ENCODE measurements at regions not wholly inside any gene's neighbourhood (a gene's known extent, or its start where the extent isn't known, plus 50 kb on each side); places are given as distances from the start of the nearest gene placed in this dataset.

DNA sequence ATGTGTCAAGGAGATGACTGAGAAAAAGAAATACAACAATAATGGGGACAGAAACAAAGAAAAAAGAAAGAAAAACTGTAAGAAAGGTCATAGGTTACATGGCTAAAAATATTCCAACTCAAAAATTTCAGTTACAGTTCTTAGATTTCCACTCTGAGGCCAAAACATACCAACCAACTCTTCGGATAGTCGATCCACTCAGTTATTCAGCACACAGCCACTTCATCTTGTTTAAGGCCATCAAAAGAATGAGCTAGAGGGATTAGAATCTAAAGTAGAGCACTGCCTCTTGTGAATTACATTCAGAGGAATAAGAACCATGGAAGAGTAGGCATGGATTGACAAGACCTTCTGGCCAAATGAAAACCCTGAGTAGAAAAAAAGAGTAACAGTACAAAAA lies 277.0 kb downstream of the MRPL39 start:
- Histone ChIP-seq H3K27ac (ENCODE audit: low read depth, low read length) (no peak overlapping the region), H3K27me3 (ENCODE audit: insufficient read depth, low read length) (no peaks in the 10 kb centered on the region), H3K4me3 (ENCODE audit: insufficient read depth, low read depth, low read length) (no peak overlapping the region), H2AFZ (ENCODE audit: low read depth, low read length) (no peak overlapping the region), H3K9me3 (ENCODE audit: insufficient read depth, low read depth, low read length) (no peaks in the 10 kb centered on the region), H3K36me3 (ENCODE audit: insufficient read depth, low read length) (no peaks in the 10 kb centered on the region), H3K4me2 (ENCODE audit: low read length) (no peak overlapping the region), H3K79me2 (ENCODE audit: insufficient read depth, low read length) (no peaks in the 10 kb centered on the region), H3K4me1 (ENCODE audit: insufficient read depth, low read length) (peaks cover 5% of the 10 kb centered on the region), H3K9ac (ENCODE audit: low read length) (no peak overlapping the region), H4K20me1 (ENCODE audit: insufficient read depth, low read length) (no peaks in the 10 kb centered on the region)
- H3K4me1 Mint-ChIP-seq (ENCODE audit: low read depth, unreplicated experiment), result peaks cover 2% of the 10 kb centered on the region
- no peak overlapping the region for H3K4me3 Mint-ChIP-seq (ENCODE audit: unreplicated experiment)
- DNase-seq (ENCODE audit: low read depth), result no peak
- H3K27ac Mint-ChIP-seq (ENCODE audit: unreplicated experiment), result no peak overlapping the region
- no peak for FAIRE-seq
- no peaks in the 10 kb centered on the region for H3K36me3 Mint-ChIP-seq (ENCODE audit: low read depth, unreplicated experiment)
- no peaks in the 10 kb centered on the region for H3K27me3 Mint-ChIP-seq (ENCODE audit: low read depth, unreplicated experiment)
- H3K9me3 Mint-ChIP-seq (ENCODE audit: unreplicated experiment), result no peaks in the 10 kb centered on the region
- no peak for TF ChIP-seq EZH2 (IDR thresholded peaks at IDR 0.05; ENCODE audit: insufficient read depth, low read length)
- TF ChIP-seq, protein P1, sequence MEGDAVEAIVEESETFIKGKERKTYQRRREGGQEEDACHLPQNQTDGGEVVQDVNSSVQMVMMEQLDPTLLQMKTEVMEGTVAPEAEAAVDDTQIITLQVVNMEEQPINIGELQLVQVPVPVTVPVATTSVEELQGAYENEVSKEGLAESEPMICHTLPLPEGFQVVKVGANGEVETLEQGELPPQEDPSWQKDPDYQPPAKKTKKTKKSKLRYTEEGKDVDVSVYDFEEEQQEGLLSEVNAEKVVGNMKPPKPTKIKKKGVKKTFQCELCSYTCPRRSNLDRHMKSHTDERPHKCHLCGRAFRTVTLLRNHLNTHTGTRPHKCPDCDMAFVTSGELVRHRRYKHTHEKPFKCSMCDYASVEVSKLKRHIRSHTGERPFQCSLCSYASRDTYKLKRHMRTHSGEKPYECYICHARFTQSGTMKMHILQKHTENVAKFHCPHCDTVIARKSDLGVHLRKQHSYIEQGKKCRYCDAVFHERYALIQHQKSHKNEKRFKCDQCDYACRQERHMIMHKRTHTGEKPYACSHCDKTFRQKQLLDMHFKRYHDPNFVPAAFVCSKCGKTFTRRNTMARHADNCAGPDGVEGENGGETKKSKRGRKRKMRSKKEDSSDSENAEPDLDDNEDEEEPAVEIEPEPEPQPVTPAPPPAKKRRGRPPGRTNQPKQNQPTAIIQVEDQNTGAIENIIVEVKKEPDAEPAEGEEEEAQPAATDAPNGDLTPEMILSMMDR (IDR thresholded peaks at IDR 0.05; ENCODE audit: insufficient read depth, low read depth, low read length), result no peak

DNA sequence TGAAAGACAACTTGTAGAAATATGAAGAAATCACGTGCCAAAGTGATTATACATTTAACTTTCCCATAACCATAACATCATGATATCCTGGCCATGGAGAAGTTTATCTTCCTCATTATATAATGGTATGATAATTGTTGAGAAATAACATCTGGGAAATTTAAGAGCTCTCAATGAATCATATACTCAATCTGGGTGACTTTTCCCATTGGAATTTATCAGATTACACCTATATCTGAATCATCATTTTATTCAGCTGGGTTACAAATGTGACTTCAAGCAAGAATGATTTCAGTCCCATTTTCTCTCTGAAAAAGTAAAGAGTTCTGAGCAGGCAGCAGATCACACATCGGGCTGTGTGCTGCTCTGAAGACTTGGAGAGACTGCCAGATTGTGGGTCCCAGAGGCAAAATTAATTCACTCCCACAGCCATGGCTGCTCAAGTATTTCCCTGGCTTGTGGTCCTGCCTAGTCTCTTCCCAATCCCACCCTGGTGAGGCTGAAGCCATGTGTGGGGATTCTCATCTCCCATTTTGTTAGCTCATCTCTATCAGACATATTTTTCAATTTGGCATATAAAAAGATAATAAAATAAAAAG lies 278.0 kb downstream of the MRPL39 start:
- Histone ChIP-seq H3K4me2 (ENCODE audit: low read length) (peak overlapping the region; percentile 55), H3K27ac (ENCODE audit: low read depth, low read length) (peak overlapping the region; percentile 91), H3K9ac (ENCODE audit: low read length) (peak overlapping the region; percentile 41), H3K27me3 (ENCODE audit: insufficient read depth, low read length) (no peaks in the 10 kb centered on the region), H4K20me1 (ENCODE audit: insufficient read depth, low read length) (no peaks in the 10 kb centered on the region), H3K4me1 (ENCODE audit: insufficient read depth, low read length) (peaks cover 5% of the 10 kb centered on the region), H3K9me3 (ENCODE audit: insufficient read depth, low read depth, low read length) (no peaks in the 10 kb centered on the region), H3K79me2 (ENCODE audit: insufficient read depth, low read length) (no peaks in the 10 kb centered on the region), H2AFZ (ENCODE audit: low read depth, low read length) (peak overlapping the region; percentile 37), H3K4me3 (ENCODE audit: insufficient read depth, low read depth, low read length) (no peak overlapping the region), H3K36me3 (ENCODE audit: insufficient read depth, low read length) (no peaks in the 10 kb centered on the region)
- FAIRE-seq, result peak; percentile 17
- H3K36me3 Mint-ChIP-seq (ENCODE audit: low read depth, unreplicated experiment), result no peaks in the 10 kb centered on the region
- H3K27me3 Mint-ChIP-seq (ENCODE audit: low read depth, unreplicated experiment), result no peaks in the 10 kb centered on the region
- TF ChIP-seq EZH2 (IDR thresholded peaks at IDR 0.05; ENCODE audit: insufficient read depth, low read length), result no peak
- TF ChIP-seq, protein P1 (IDR thresholded peaks at IDR 0.05; ENCODE audit: insufficient read depth, low read depth, low read length), result no peak
- H3K9me3 Mint-ChIP-seq (ENCODE audit: unreplicated experiment), result no peaks in the 10 kb centered on the region
- peaks cover 2% of the 10 kb centered on the region for H3K4me1 Mint-ChIP-seq (ENCODE audit: low read depth, unreplicated experiment)
- no peak overlapping the region for H3K27ac Mint-ChIP-seq (ENCODE audit: unreplicated experiment)
- peak; percentile 91 for DNase-seq (ENCODE audit: low read depth)
- no peak overlapping the region for H3K4me3 Mint-ChIP-seq (ENCODE audit: unreplicated experiment)

GRCh38 chr21:25328736-25329135 lies 278.5 kb downstream of the MRPL39 start:
- H3K27ac Mint-ChIP-seq (ENCODE audit: unreplicated experiment), result no peak overlapping the region
- H3K4me1 Mint-ChIP-seq (ENCODE audit: low read depth, unreplicated experiment), result peaks cover 2% of the 10 kb centered on the region
- no peaks in the 10 kb centered on the region for H3K9me3 Mint-ChIP-seq (ENCODE audit: unreplicated experiment)
- Histone ChIP-seq H3K9ac (ENCODE audit: low read length) (peak overlapping the region; percentile 58), H3K4me3 (ENCODE audit: insufficient read depth, low read depth, low read length) (no peak overlapping the region), H3K27ac (ENCODE audit: low read depth, low read length) (peak overlapping the region; percentile 91), H3K4me2 (ENCODE audit: low read length) (peak overlapping the region; percentile 29), H3K27me3 (ENCODE audit: insufficient read depth, low read length) (no peaks in the 10 kb centered on the region), H3K79me2 (ENCODE audit: insufficient read depth, low read length) (no peaks in the 10 kb centered on the region), H2AFZ (ENCODE audit: low read depth, low read length) (no peak overlapping the region), H4K20me1 (ENCODE audit: insufficient read depth, low read length) (no peaks in the 10 kb centered on the region), H3K9me3 (ENCODE audit: insufficient read depth, low read depth, low read length) (no peaks in the 10 kb centered on the region), H3K4me1 (ENCODE audit: insufficient read depth, low read length) (peaks cover 5% of the 10 kb centered on the region), H3K36me3 (ENCODE audit: insufficient read depth, low read length) (no peaks in the 10 kb centered on the region)
- H3K4me3 Mint-ChIP-seq (ENCODE audit: unreplicated experiment), result no peak overlapping the region
- H3K36me3 Mint-ChIP-seq (ENCODE audit: low read depth, unreplicated experiment), result no peaks in the 10 kb centered on the region
- DNase-seq (ENCODE audit: low read depth) (no peak), FAIRE-seq (no peak)
- H3K27me3 Mint-ChIP-seq (ENCODE audit: low read depth, unreplicated experiment), result no peaks in the 10 kb centered on the region
- TF ChIP-seq, protein P1 (IDR thresholded peaks at IDR 0.05; ENCODE audit: insufficient read depth, low read depth, low read length), result no peak
- TF ChIP-seq EZH2 (IDR thresholded peaks at IDR 0.05; ENCODE audit: insufficient read depth, low read length), result no peak

Measured in astrocyte (in vitro differentiated cells and primary cell).